KMS-11 (cell line): ENCODE measurements at regions not wholly inside any gene's neighbourhood (a gene's known extent, or its start where the extent isn't known, plus 50 kb on each side); places are given as distances from the start of the nearest gene placed in this dataset.

Experiments
- H2AFZ ChIP-seq: fragments of 200-600 bp; sonication (generic); 2 replicates; pipeline ENCODE4 v1.6.1; 2016; ENCODE audit warnings: antibody characterized with exemption, mixed run types, low read depth
- H3K27ac ChIP-seq: fragments of 200-600 bp; sonication (generic); 2 replicates; pipeline ENCODE4 v1.6.1; 2016; ENCODE audit warnings: mild to moderate bottlenecking, mixed run types
- H3K27me3 ChIP-seq: fragments of 200-600 bp; sonication (generic); 2 replicates; pipeline ENCODE4 v1.6.1; 2017; ENCODE audit warnings: mild to moderate bottlenecking, low read depth, mixed run types, moderate library complexity; ENCODE audit not compliant: insufficient read depth
- H3K36me3 ChIP-seq: fragments of 200-600 bp; sonication (generic); 2 replicates; pipeline ENCODE4 v1.6.1; 2017; ENCODE audit warnings: mild to moderate bottlenecking, mixed run types; ENCODE audit not compliant: insufficient read depth
- H3K4me1 ChIP-seq: fragments of 200-600 bp; sonication (generic); 2 replicates; pipeline ENCODE4 v1.6.1; 2016; ENCODE audit warnings: mild to moderate bottlenecking, low read depth, mixed run types; ENCODE audit not compliant: poor library complexity, severe bottlenecking
- H3K4me2 ChIP-seq: fragments of 200-600 bp; sonication (generic); 2 replicates; pipeline ENCODE4 v1.7.0; 2016; ENCODE audit warnings: mild to moderate bottlenecking, mixed run types
- H3K4me3 ChIP-seq: fragments of 200-600 bp; sonication (generic); IDR thresholded peaks from 2 replicates; pipeline ENCODE4 v1.6.1; 2017; ENCODE audit warnings: low read depth, low read length, mixed read lengths; ENCODE audit not compliant: insufficient read depth
- H3K79me2 ChIP-seq: fragments of 200-600 bp; sonication (generic); 2 replicates; pipeline ENCODE4 v1.6.1; 2016; ENCODE audit warnings: low read depth, mixed run types; ENCODE audit not compliant: insufficient read depth
- H3K9ac ChIP-seq: fragments of 200-600 bp; sonication (generic); 2 replicates; pipeline ENCODE4 v1.6.1; 2016; ENCODE audit warnings: mild to moderate bottlenecking, mixed run types
- H4K20me1 ChIP-seq: fragments of 200-600 bp; sonication (generic); 2 replicates; pipeline ENCODE4 v1.6.1; 2016; ENCODE audit warnings: mild to moderate bottlenecking, mixed run types; ENCODE audit not compliant: insufficient read depth
- CTCF ChIP-seq: fragments of 200-600 bp; sonication (generic); conservative IDR thresholded peaks from 2 replicates; pipeline ENCODE4 v1.6.1; 2017; ENCODE audit warnings: low read depth, mild to moderate bottlenecking, antibody characterized with exemption, low read length, moderate library complexity, mixed read lengths

GRCh38 chr22:49609207-49609876, 218.3 kb downstream of the BRD1 start:
- H3K27ac ChIP-seq, result no peak overlapping the region
- no peaks in the 10 kb centered on the region for H3K36me3 ChIP-seq
- TF ChIP-seq CTCF, result no peak
- H3K9ac ChIP-seq, result no peak overlapping the region
- H3K4me1 ChIP-seq, result no peaks in the 10 kb centered on the region
- no peak overlapping the region for H3K4me3 ChIP-seq
- H3K4me2 ChIP-seq, result no peak overlapping the region
- no peaks in the 10 kb centered on the region for H4K20me1 ChIP-seq
- no peak overlapping the region for H2AFZ ChIP-seq
- H3K27me3 ChIP-seq, result peaks cover under 1% of the 10 kb centered on the region; the same call in 1 of the 2 replicates
- H3K79me2 ChIP-seq, result no peaks in the 10 kb centered on the region

- no peak overlapping the region for H3K9ac ChIP-seq
- no peaks in the 10 kb centered on the region for H3K79me2 ChIP-seq
- H4K20me1 ChIP-seq, result no peaks in the 10 kb centered on the region
- H3K27ac ChIP-seq, result no peak overlapping the region
- no peak overlapping the region for H3K4me3 ChIP-seq
- H3K36me3 ChIP-seq, result no peaks in the 10 kb centered on the region
- H3K27me3 ChIP-seq, result peaks cover 5% of the 10 kb centered on the region; the same call in 1 of the 2 replicates
- H3K4me2 ChIP-seq, result no peak overlapping the region
- no peak overlapping the region for H2AFZ ChIP-seq
- no peaks in the 10 kb centered on the region for H3K4me1 ChIP-seq
- no peak for TF ChIP-seq CTCF
These were observed 219.0 kb downstream of the BRD1 start for GRCh38 chr22:49608660-49609059.

- no peak overlapping the region for H2AFZ ChIP-seq
- peaks cover 5% of the 10 kb centered on the region; the same call in 1 of the 2 replicates for H3K27me3 ChIP-seq
- TF ChIP-seq CTCF, result no peak
- no peaks in the 10 kb centered on the region for H3K79me2 ChIP-seq
- no peak overlapping the region for H3K4me2 ChIP-seq
- H3K27ac ChIP-seq, result no peak overlapping the region
- no peaks in the 10 kb centered on the region for H3K36me3 ChIP-seq
- H3K4me1 ChIP-seq, result no peaks in the 10 kb centered on the region
- no peak overlapping the region for H3K9ac ChIP-seq
- H4K20me1 ChIP-seq, result no peaks in the 10 kb centered on the region
- H3K4me3 ChIP-seq, result no peak overlapping the region
These were observed 219.4 kb downstream of the BRD1 start for GRCh38 chr22:49608228-49608627.

GRCh38 chr22:49607821-49608220, 219.9 kb downstream of the BRD1 start:
- H4K20me1 ChIP-seq, result no peaks in the 10 kb centered on the region
- peaks cover 5% of the 10 kb centered on the region; the same call in 1 of the 2 replicates for H3K27me3 ChIP-seq
- H3K27ac ChIP-seq, result no peak overlapping the region
- H3K4me2 ChIP-seq, result no peak overlapping the region
- no peaks in the 10 kb centered on the region for H3K79me2 ChIP-seq
- H3K4me3 ChIP-seq, result no peak overlapping the region
- no peaks in the 10 kb centered on the region for H3K4me1 ChIP-seq
- TF ChIP-seq CTCF, result no peak
- H2AFZ ChIP-seq, result no peak overlapping the region
- H3K9ac ChIP-seq, result no peak overlapping the region
- no peaks in the 10 kb centered on the region for H3K36me3 ChIP-seq
